Activated CD4-positive, alpha-beta T cell treated with anti-CD3 and anti-CD28 coated beads, Interleukin-2, amount 10 ng/mL, durations not matched to agents 7 days and 5 days (primary cell): ENCODE measurements at regions not wholly inside any gene's neighbourhood (a gene's known extent, or its start where the extent isn't known, plus 50 kb on each side); places are given as distances from the start of the nearest gene placed in this dataset.

Experiments
- CTCF ChIA-PET: fragments of 350-600 bp; sonication (Branson Sonifier 250); formaldehyde crosslinking; loops from one replicate; lab custom pipeline; 2021; ENCODE audit warnings: antibody characterized with exemption; lab: Charles Lee
- POLR2A ChIA-PET: fragments of 350-600 bp; sonication (Branson Sonifier 250); formaldehyde crosslinking; loops from one replicate; lab custom pipeline; 2021; ENCODE audit warnings: antibody characterized with exemption; lab: Charles Lee
- DNase-seq: peaks from one replicate; pipeline ENCODE4 v3.0.0-alpha.2; 2020
- H3K27ac Mint-ChIP-seq: one replicate; pipeline ENCODE4 v1.8.0; 2021; ENCODE audit warnings: mild to moderate bottlenecking, moderate library complexity, mixed read lengths
- H3K27me3 Mint-ChIP-seq: one replicate; pipeline ENCODE4 v1.8.0; 2021; ENCODE audit warnings: mixed read lengths
- H3K36me3 Mint-ChIP-seq: one replicate; pipeline ENCODE4 v1.8.0; 2021; ENCODE audit warnings: low read depth, mixed read lengths
- H3K4me1 Mint-ChIP-seq: one replicate; pipeline ENCODE4 v1.8.0; 2021; ENCODE audit warnings: mixed read lengths
- H3K4me3 Mint-ChIP-seq: one replicate; pipeline ENCODE4 v1.8.0; 2021; ENCODE audit warnings: mild to moderate bottlenecking, moderate library complexity, mixed read lengths
- H3K9me3 Mint-ChIP-seq: one replicate; pipeline ENCODE4 v1.8.0; 2021; ENCODE audit warnings: mixed read lengths

DNA sequence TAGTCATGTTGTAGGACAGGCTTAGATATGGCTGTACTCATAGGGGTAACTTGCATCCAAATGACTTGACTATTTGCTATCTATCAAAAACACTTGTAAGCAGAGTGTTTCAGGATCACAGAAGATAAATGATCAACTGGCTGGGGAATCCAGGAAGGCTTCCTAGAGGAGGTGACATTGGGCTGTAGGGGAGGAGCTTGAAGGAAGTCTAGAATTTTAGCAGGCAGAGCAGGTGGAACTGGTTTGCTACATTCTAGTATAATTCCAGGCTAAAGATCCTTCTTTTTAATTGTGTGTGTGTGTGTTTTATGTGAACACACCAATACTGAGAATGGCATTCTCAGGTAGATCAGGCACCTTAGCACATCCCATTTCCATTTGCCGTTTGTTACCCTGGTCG, 380.3 kb downstream of the MCTP2 start:
- H3K27me3 Mint-ChIP-seq = peaks cover 43% of the 10 kb centered on the region

GRCh38 chr15:94615688-94616087, 384.3 kb downstream of the MCTP2 start:
- no peaks in the 10 kb centered on the region for H3K4me1 Mint-ChIP-seq
- H3K36me3 Mint-ChIP-seq = no peaks in the 10 kb centered on the region
- no peak overlapping the region for H3K27ac Mint-ChIP-seq
- CTCF ChIA-PET = no interaction called here
- no peak overlapping the region for H3K4me3 Mint-ChIP-seq
- peaks cover 28% of the 10 kb centered on the region for H3K27me3 Mint-ChIP-seq
- POLR2A ChIA-PET = no interaction called here
- H3K9me3 Mint-ChIP-seq = no peaks in the 10 kb centered on the region
- no peak for DNase-seq

More for the DNA sequence above, 380.3 kb downstream of the MCTP2 start:
- CTCF ChIA-PET = no interaction called here
- no peak for DNase-seq
- H3K9me3 Mint-ChIP-seq = no peaks in the 10 kb centered on the region
- H3K4me3 Mint-ChIP-seq = no peak overlapping the region
- H3K36me3 Mint-ChIP-seq = no peaks in the 10 kb centered on the region
- no peak overlapping the region for H3K27ac Mint-ChIP-seq
- peaks cover 16% of the 10 kb centered on the region for H3K4me1 Mint-ChIP-seq
- POLR2A ChIA-PET = no interaction called here

DNA sequence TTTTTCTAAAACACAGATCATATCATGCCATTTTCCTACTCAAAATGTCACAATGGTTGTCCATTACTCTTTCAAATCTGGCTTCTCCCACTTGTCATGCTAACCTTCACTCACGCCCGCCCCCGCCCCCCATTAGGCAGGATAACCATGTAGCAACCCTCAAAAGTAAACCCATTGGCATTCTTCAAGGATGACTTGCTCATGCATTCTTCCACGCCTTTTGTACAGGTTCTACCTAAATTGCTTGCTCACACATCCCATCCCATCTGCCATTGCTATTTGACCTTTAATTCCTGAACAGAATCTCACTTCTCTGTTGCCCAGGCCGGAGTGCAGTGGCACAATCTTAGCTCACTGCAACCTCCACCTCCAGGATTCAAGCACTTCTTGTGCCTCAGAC, 389.3 kb downstream of the MCTP2 start:
- ChIA-PET CTCF (interaction anchor here (0.6 kb wide), 1 partner anchor 578 kb away, joined by 3 read pairs; no protein-coding TSS in a partner anchor), POLR2A (no interaction called here)
- no peaks in the 10 kb centered on the region for H3K9me3 Mint-ChIP-seq
- H3K4me3 Mint-ChIP-seq = no peak overlapping the region
- no peak for DNase-seq
- no peaks in the 10 kb centered on the region for H3K36me3 Mint-ChIP-seq
- peaks cover 4% of the 10 kb centered on the region for H3K27me3 Mint-ChIP-seq
- no peaks in the 10 kb centered on the region for H3K4me1 Mint-ChIP-seq
- no peak overlapping the region for H3K27ac Mint-ChIP-seq

- no peaks in the 10 kb centered on the region for H3K36me3 Mint-ChIP-seq
- ChIA-PET POLR2A (no interaction called here), CTCF (interaction anchor here (0.6 kb wide), 1 partner anchor 107 kb away, joined by 3 read pairs; no protein-coding TSS in a partner anchor)
- DNase-seq = no peak
- peaks cover 4% of the 10 kb centered on the region for H3K27me3 Mint-ChIP-seq
- no peaks in the 10 kb centered on the region for H3K4me1 Mint-ChIP-seq
- H3K9me3 Mint-ChIP-seq = no peaks in the 10 kb centered on the region
- no peak overlapping the region for H3K4me3 Mint-ChIP-seq
- H3K27ac Mint-ChIP-seq = no peak overlapping the region
These were observed 390.4 kb downstream of the MCTP2 start for GRCh38 chr15:94621736-94622135.

- no peaks in the 10 kb centered on the region for H3K9me3 Mint-ChIP-seq
- ChIA-PET CTCF (no interaction called here), POLR2A (no interaction called here)
- no peaks in the 10 kb centered on the region for H3K36me3 Mint-ChIP-seq
- H3K4me1 Mint-ChIP-seq = peaks cover 5% of the 10 kb centered on the region
- H3K27me3 Mint-ChIP-seq = peaks cover 7% of the 10 kb centered on the region
- DNase-seq = no peak
- H3K4me3 Mint-ChIP-seq = no peak overlapping the region
- H3K27ac Mint-ChIP-seq = no peak overlapping the region
These were observed 395.6 kb downstream of the MCTP2 start for GRCh38 chr15:94626949-94627348.

GRCh38 chr15:94631608-94632007, 400.2 kb downstream of the MCTP2 start:
- Mint-ChIP-seq H3K9me3 (no peaks in the 10 kb centered on the region), H3K36me3 (no peaks in the 10 kb centered on the region), H3K27me3 (peaks cover 15% of the 10 kb centered on the region), H3K27ac (no peak overlapping the region), H3K4me3 (no peak overlapping the region), H3K4me1 (peaks cover 8% of the 10 kb centered on the region)
- no peak for DNase-seq
- ChIA-PET CTCF (no interaction called here), POLR2A (no interaction called here)

DNA sequence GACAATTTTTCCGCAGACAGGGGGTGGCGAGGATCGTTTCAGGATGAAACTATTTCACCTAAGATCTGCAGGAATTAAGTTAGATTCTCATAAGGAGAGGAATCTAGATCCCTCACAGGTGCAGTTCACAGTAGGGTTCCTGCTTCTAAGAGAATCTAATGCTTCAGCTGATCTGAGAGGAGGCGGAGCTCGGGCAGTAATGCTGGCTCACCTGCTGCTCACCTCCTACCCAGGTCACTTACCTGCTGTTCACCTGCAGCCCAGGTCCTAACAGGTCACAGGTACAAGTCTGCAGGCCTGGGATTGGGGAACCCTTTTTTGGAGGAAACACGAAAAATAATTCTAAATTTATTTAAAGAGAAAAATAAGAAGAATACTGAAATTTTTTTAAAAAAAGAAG, 406.8 kb downstream of the MCTP2 start:
- ChIA-PET CTCF (no interaction called here), POLR2A (no interaction called here)
- Mint-ChIP-seq H3K9me3 (no peaks in the 10 kb centered on the region), H3K27ac (no peak overlapping the region), H3K36me3 (no peaks in the 10 kb centered on the region), H3K27me3 (peaks cover 18% of the 10 kb centered on the region), H3K4me1 (no peaks in the 10 kb centered on the region), H3K4me3 (no peak overlapping the region)
- no peak for DNase-seq

GRCh38 chr15:94639701-94640100, 408.3 kb downstream of the MCTP2 start:
- Mint-ChIP-seq H3K9me3 (no peaks in the 10 kb centered on the region), H3K36me3 (no peaks in the 10 kb centered on the region), H3K4me1 (no peaks in the 10 kb centered on the region), H3K27ac (no peak overlapping the region), H3K27me3 (peaks cover 13% of the 10 kb centered on the region), H3K4me3 (no peak overlapping the region)
- ChIA-PET CTCF (no interaction called here), POLR2A (no interaction called here)
- DNase-seq = no peak

GRCh38 chr15:94644433-94644832, 413.1 kb downstream of the MCTP2 start:
- peaks cover 8% of the 10 kb centered on the region for H3K27me3 Mint-ChIP-seq

DNA sequence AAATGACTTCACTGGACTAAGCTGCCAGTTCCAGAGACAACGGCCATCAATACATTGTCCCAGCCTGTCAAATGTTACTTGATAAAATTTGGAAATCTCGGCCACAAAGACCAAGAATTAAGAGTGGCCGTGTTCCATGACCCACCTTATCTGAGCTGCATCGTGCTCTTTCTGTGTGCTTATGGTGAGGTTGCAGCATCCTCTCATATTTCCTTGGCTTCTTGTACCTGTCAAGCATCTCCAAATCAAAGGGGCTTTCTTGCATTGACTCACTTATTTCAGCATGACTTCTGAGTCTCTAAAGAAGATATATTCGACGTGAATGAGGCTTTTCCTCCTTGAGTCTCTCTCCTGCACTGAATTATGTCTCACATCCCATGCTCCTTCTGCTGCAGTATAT, 421.7 kb downstream of the MCTP2 start:
- H3K9me3 Mint-ChIP-seq = no peaks in the 10 kb centered on the region
- ChIA-PET POLR2A (no interaction called here), CTCF (no interaction called here)
- no peak overlapping the region for H3K4me3 Mint-ChIP-seq
- H3K27ac Mint-ChIP-seq = no peak overlapping the region
- no peak for DNase-seq
- no peaks in the 10 kb centered on the region for H3K4me1 Mint-ChIP-seq
- no peaks in the 10 kb centered on the region for H3K36me3 Mint-ChIP-seq
- peaks cover 19% of the 10 kb centered on the region for H3K27me3 Mint-ChIP-seq

More at GRCh38 chr15:94644433-94644832, 413.1 kb downstream of the MCTP2 start:
- H3K4me1 Mint-ChIP-seq = no peaks in the 10 kb centered on the region
- no peak overlapping the region for H3K4me3 Mint-ChIP-seq
- H3K36me3 Mint-ChIP-seq = no peaks in the 10 kb centered on the region
- ChIA-PET POLR2A (no interaction called here), CTCF (no interaction called here)
- no peak overlapping the region for H3K27ac Mint-ChIP-seq
- no peak for DNase-seq
- no peaks in the 10 kb centered on the region for H3K9me3 Mint-ChIP-seq

DNA sequence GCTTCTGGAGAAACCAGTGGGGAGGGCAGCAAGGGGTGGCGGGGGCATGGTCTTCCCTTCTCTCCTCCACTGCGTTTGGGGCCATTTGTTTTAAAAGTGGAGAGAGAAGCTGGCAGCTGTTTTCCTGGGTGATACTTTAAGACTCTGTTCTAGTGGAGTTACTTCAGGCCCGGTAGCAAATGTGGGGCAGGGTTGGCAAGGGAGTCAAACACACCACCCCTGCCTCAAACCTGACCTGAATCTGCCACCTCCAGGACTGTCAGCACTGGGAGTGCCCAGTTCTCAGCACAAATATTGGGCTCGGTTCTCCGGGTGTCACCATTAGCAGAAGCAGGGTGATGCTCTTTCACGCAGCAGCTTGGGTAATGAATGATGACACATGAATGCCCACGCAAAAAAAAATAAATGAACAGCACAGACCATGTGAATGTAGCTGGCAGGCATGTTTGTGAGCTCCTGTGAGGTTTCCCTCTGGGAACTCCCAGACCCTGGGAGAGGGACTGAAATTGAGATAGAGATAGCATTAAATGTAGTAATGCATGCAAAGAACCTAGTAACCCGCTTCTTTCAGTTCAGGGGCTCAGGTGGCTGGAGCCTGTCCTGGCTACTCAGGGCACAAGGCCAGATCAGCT, 424.0 kb downstream of the MCTP2 start:
- Mint-ChIP-seq H3K27ac (no peak overlapping the region), H3K4me3 (no peak overlapping the region), H3K4me1 (no peaks in the 10 kb centered on the region), H3K9me3 (no peaks in the 10 kb centered on the region), H3K27me3 (peaks cover 19% of the 10 kb centered on the region), H3K36me3 (no peaks in the 10 kb centered on the region)
- ChIA-PET CTCF (interaction anchor here (0.6 kb wide), 1 partner anchor 1457 kb away, joined by 6 read pairs; no protein-coding TSS in a partner anchor), POLR2A (no interaction called here)
- no peak for DNase-seq

- Mint-ChIP-seq H3K4me1 (no peaks in the 10 kb centered on the region), H3K9me3 (no peaks in the 10 kb centered on the region), H3K36me3 (no peaks in the 10 kb centered on the region), H3K4me3 (no peak overlapping the region), H3K27me3 (peaks cover 26% of the 10 kb centered on the region), H3K27ac (no peak overlapping the region)
- ChIA-PET CTCF (no interaction called here), POLR2A (no interaction called here)
- no peak for DNase-seq
These were observed 434.5 kb downstream of the MCTP2 start for GRCh38 chr15:94665676-94666441.

- no peak for DNase-seq
These were observed 435.2 kb downstream of the MCTP2 start for GRCh38 chr15:94666553-94666952.

More at GRCh38 chr15:94666553-94666952, 435.2 kb downstream of the MCTP2 start:
- H3K27ac Mint-ChIP-seq = no peak overlapping the region
- ChIA-PET CTCF (no interaction called here), POLR2A (no interaction called here)
- no peaks in the 10 kb centered on the region for H3K9me3 Mint-ChIP-seq
- no peak overlapping the region for H3K4me3 Mint-ChIP-seq
- peaks cover 30% of the 10 kb centered on the region for H3K27me3 Mint-ChIP-seq
- H3K36me3 Mint-ChIP-seq = no peaks in the 10 kb centered on the region
- H3K4me1 Mint-ChIP-seq = no peaks in the 10 kb centered on the region
